GM21717 (cell line): ENCODE measurements at regions not wholly inside any gene's neighbourhood (a gene's known extent, or its start where the extent isn't known, plus 50 kb on each side); places are given as distances from the start of the nearest gene placed in this dataset.
"Not testable (repeated sequence)": the region's sequence is repeated elsewhere in the genome, so short reads cannot be mapped to it uniquely, and the experiment has no call there.

Experiments
- ATAC-seq: cut with Tn5 transposase; IDR thresholded peaks from one replicate; pipeline ENCODE4 v1.9.1; 2021; ENCODE audit warnings: mild to moderate bottlenecking, moderate library complexity; ENCODE audit not compliant: unreplicated experiment

DNA sequence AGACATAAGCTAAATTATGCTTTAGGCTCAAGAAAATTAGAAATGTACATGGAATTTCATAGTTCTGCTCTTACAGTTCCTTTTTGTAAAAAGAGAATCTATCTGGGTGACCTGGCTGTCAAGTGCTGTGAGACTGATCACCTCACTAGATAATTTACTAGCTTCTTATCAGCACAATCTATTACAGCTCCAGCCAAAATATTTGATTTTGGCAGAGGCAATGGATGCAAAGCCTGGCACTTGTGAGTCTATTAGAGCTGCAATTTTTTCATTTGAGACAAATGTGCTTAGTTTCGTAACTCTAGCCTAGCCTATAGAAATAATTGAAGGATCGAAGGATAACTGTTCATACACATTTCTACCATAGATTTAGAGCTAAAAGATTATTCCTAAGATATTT lies 927.5 kb downstream of the SLC6A15 start:
- ATAC-seq, result no peak

- ATAC-seq, result no peak
Observed at GRCh38 chr12:83980398-83980797, 932.2 kb downstream of the SLC6A15 start.

GRCh38 chr12:83979785-83980184 lies 932.8 kb downstream of the SLC6A15 start:
- ATAC-seq, result no peak

GRCh38 chr12:83971781-83972180 lies 940.8 kb downstream of the SLC6A15 start:
- ATAC-seq, result no peak

GRCh38 chr12:83960767-83961166 lies 951.8 kb downstream of the SLC6A15 start:
- no peak for ATAC-seq

GRCh38 chr12:83958997-83959396 lies 953.6 kb downstream of the SLC6A15 start:
- no peak for ATAC-seq

GRCh38 chr12:83954956-83955601 lies 957.5 kb downstream of the SLC6A15 start:
- no peak for ATAC-seq

DNA sequence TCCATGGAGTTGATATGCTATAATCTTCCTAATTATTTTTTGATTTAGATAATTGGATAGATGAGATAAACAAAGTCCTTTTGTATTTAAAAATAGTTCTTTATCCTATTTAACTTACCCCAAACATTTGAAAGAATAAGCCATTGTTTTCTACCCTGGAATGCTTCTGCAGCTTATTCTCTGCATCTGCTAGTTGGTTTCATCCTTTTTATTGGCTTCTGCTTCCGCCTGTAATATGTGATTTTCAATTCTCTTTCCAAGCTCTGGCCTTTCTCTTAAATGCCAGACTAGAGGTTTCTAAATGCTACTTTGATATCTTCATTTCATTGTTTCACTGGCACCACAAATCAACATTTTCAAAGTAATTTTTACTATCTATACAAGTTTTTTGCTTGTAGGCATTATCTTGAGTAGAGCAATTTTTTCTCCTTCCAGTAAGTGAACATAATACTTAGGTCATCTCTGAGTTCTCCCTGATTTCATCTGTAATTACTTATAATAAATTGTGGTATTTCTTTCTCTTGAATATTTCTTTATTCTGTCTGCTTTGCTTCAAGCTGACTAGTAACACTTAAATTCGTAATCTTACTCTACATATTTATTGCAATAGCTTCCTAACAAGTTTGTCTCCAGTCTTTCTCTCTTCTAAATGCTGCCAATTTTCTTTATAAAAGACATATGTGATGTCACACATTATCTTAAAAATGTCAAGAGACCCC lies 958.4 kb downstream of the SLC6A15 start:
- no peak for ATAC-seq

GRCh38 chr12:83945871-83946270 lies 966.7 kb downstream of the SLC6A15 start:
- ATAC-seq, result no peak

GRCh38 chr12:83939718-83940117 lies 972.9 kb downstream of the SLC6A15 start:
- no peak for ATAC-seq

- no peak for ATAC-seq
Observed at GRCh38 chr12:83933615-83934014, 979.0 kb downstream of the SLC6A15 start.

DNA sequence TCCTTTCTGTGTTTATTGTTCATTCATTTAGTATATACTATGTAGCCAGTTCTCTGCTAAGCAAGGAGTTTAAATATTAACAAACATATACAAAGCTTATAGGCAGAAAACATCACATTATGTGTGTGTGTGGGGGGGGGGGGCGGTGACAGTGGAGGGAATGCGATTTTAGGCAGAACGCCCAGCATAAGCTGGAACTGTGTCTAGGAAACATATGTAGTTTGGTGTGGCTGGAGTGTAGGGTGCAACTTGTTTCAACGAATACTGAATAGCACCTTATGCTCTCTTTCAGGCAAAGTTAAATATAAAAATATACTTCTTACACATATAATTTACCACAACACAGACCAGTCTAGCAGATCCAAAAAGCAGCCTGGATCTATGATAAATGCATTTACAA lies 980.6 kb downstream of the SLC6A15 start:
- no peak for ATAC-seq

DNA sequence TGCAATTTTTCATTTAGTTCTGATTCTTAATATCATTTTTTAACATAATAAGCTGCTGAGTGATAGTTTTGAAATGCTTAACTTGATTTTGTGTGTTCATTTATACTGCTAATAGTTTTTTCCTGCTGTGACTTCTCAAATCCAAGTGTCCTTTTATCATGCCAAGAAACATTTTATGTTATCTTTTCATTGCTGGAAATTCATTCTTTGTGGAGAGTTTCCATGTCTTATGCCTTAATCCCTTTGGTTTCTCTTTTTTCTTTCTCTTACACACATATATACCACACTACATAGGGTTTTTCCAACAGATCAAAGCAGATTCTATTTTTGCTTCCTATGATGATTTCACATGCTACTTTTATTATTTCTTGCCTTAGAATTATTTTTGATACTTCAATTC lies 981.1 kb downstream of the SLC6A15 start:
- no peak for ATAC-seq

DNA sequence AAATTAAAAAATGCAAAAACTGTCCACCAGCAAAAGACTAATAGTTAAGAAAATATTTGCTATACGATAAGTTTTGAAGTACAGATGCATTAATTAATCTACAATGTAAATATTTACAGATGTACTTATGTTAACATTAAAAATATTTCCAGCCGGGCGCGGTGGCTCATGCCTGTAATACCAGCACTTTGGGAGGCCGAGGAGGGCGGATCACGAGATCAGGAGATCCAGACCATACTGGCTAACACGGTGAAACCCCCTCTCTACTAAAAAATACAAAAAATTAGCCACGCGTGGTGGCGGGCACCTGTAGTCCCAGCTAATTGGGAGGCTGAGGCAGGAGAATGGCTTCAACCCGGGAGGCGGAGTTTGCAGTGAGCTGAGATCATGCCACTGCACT lies 982.8 kb downstream of the SLC6A15 start:
- ATAC-seq, result not testable (repeated sequence)

GRCh38 chr12:83920821-83921547 lies 991.6 kb downstream of the SLC6A15 start:
- no peak for ATAC-seq

DNA sequence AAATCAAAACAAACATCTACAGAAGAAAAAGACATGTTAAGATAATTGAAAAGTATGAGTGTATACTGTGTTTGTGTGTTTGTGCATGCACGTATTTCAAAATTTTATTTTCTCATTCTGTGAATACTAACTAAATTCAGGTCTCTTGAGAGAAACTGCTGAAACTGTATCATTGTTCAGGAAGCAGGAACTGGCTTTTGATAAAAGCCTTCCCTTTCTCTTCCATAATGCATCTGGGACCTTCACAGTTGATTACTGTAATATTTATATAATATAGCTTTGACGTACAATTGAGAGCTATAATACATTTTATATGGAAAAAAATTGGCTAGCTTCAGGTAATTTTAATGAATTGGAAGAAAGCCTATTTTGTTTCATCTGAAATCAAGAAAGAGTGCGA lies 993.5 kb downstream of the SLC6A15 start:
- no peak for ATAC-seq

GRCh38 chr12:83904175-83904574 lies 1008.4 kb downstream of the SLC6A15 start:
- ATAC-seq, result no peak

DNA sequence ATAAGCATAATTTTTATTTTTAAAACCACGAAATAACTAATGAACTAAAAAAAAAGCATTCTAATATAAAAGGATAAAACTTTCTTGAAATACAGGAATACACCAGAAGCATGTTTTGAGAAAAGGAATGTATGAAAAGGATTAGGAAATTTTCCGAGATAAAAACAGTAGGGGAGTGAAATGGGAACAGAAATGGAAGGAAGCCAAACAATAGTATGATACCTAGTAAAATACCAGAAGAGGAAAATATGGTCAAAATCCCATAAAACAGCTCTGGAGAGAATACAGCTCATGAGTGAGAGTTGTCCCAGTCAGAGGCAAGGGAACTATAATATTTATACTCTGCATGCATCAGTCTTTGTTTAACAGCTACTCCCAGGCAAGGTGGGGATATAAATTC lies 1016.2 kb downstream of the SLC6A15 start:
- no peak for ATAC-seq

DNA sequence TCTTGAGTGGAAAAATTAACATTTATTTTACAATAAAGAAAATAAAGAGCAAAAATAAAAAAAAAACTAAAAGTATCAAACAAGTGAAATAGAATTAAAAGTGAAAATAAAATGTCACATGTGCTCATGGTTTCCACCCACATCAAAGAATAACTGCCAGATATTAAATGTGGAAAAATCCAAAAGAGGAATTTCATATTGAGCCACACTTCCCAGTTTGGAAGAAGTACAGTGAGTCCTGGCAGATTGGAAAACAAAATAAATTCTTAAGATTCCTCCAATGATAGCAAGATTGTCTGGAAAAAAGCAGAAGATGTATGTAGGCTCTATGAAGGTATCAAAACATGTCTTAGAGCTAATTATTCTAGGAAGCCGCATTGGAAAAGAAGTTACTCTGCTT lies 1019.5 kb downstream of the SLC6A15 start:
- no peak for ATAC-seq

GRCh38 chr12:83889745-83890144 lies 1022.9 kb downstream of the SLC6A15 start:
- ATAC-seq, result no peak

GRCh38 chr12:83886479-83886878 lies 1026.1 kb downstream of the SLC6A15 start:
- ATAC-seq, result no peak
